Breast epithelium (tissue), 3 donors: ENCODE measurements at regions not wholly inside any gene's neighbourhood (a gene's known extent, or its start where the extent isn't known, plus 50 kb on each side); places are given as distances from the start of the nearest gene placed in this dataset.

ENCODE experiments used
- POLR2A ChIP-seq: fragments of 450-650 bp; IDR thresholded peaks from one replicate; pipeline ENCODE4 v1.6.1; 2016; ENCODE audit warnings: antibody characterized with exemption, mild to moderate bottlenecking, moderate library complexity
- POLR2AphosphoS5 ChIP-seq, 3 donors: sonication (generic); formaldehyde crosslinking; IDR thresholded peaks; one replicate each; pipeline ENCODE4 v1.6.1; 2017; ENCODE audit warnings: antibody characterized with exemption in 3 of 3
- TF ChIP-seq, protein P1 (sequence below), 3 donors: fragments of 450-650 bp; IDR thresholded peaks; one replicate each; pipeline ENCODE4 v1.5.1; 2016 to 2017; ENCODE audit warnings: antibody characterized with exemption in 3 of 3, mild to moderate bottlenecking in 3 of 3, moderate library complexity in 3 of 3

DNA sequence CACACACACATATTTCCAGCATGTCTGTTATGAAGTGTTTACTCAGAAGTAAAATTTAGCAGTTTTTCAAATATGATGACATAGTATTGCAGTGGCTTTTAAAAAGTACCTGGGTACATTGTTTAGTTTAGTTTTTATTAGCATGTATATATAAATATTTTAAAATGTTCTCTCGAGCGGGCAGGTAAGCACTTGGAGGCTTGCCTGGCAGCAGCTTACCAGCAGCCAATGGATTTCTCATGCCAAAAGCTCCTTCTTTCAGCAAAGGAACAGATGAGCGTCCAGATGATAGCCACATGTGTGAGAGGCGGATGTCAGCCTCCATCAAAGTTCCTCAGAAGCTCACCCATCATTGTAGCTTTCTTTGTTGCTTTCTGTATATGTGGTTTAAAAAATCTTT, 57.2 kb upstream of the LRIG3 start:
- TF ChIP-seq, protein P1, sequence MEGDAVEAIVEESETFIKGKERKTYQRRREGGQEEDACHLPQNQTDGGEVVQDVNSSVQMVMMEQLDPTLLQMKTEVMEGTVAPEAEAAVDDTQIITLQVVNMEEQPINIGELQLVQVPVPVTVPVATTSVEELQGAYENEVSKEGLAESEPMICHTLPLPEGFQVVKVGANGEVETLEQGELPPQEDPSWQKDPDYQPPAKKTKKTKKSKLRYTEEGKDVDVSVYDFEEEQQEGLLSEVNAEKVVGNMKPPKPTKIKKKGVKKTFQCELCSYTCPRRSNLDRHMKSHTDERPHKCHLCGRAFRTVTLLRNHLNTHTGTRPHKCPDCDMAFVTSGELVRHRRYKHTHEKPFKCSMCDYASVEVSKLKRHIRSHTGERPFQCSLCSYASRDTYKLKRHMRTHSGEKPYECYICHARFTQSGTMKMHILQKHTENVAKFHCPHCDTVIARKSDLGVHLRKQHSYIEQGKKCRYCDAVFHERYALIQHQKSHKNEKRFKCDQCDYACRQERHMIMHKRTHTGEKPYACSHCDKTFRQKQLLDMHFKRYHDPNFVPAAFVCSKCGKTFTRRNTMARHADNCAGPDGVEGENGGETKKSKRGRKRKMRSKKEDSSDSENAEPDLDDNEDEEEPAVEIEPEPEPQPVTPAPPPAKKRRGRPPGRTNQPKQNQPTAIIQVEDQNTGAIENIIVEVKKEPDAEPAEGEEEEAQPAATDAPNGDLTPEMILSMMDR (IDR thresholded peaks at IDR 0.05) = no peak
- TF ChIP-seq POLR2AphosphoS5 (IDR thresholded peaks at IDR 0.05) (no peak), POLR2A (no peak)
